ENCODE measurements at regions not wholly inside any gene's neighbourhood (a gene's known extent, or its start where the extent isn't known, plus 50 kb on each side); places are given as distances from the start of the nearest gene placed in this dataset.

DNA sequence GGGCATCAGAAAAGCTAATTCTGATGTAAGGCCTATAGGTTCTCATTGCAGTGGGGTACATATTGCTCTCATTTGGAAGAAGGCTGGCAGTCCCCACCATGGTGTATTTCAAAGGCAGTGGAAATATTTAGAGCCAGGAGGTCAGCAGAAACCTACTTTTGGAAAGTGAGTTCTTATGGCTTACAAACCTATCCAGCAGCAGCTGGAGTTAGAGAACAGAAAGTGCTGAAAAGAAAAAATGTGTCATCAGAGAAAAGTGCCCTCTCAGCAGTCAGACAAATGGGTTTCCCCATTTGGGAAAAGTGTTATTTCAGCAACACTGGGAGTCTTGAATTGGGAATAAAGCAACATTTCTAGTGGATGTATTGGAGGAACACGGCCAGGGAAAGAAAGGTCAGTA lies 105.7 kb upstream of the IGFBP3 start:
- TF ChIP-seq Cebpa-rat (IDR thresholded peaks at IDR 0.05), result no peak
- H3K4me3 ChIP-seq, result no peak overlapping the region
- peaks cover 0 to 27% (median 0%) of the 10 kb centered on the region in 10 experiments; a peak in 6 of 20 replicates for H3K4me1 ChIP-seq
- 0 out of 22 replicates have a peak overlapping the region, but pooled peaks of 1 of the 11 experiments have one; percentile 1 for H3K27ac ChIP-seq
- H3K4me2 ChIP-seq, result peak overlapping the region in 3 of 11 experiments; percentile 38 to 62 (median 60); a peak in 5 of 22 replicates
- H3K36me3 ChIP-seq, result no peaks in the 10 kb centered on the region
- no peaks in the 10 kb centered on the region for H3K27me3 ChIP-seq
- H3K9me3 ChIP-seq (replicated peaks in 1 of 11), result no peaks in the 10 kb centered on the region
- no peaks in the 10 kb centered on the region for H4K20me1 ChIP-seq
- H3K9ac ChIP-seq, result no peak overlapping the region

DNA sequence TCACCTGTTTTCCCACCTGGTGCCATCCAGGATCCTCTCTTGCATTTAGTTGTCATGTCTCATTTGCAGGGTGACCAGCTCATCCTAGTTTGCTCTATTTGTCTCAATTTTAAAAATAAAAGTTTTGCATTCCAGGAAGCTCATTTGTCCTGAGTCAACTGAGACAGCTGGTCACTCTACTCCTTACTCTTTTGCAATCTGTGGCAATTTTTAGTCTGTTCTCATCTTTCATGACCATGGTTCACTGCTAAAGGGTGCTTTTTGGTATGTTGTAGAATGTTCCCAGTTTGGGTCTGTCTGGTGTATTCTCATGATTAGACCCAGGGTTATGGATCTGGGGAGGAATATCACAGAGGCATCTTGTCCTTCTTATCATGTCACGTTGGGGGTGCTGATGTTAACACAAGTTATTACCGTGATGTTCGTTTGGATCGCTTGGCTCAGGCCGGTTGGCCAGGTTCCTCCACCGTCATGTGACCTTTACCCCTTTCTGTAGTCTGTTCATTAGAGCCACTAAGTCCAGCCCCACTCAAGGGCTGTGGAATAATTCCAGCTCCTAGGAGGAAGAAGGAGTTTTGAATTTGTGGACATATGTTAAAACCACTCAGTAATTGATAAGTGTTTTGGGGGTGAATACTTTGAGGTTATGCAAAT lies 103.3 kb upstream of the IGFBP3 start:
- no peaks in the 10 kb centered on the region for H3K27me3 ChIP-seq
- H3K4me3 ChIP-seq, result no peak overlapping the region
- peaks cover 0 to 27% (median 0%) of the 10 kb centered on the region in 10 experiments; a peak in 6 of 20 replicates for H3K4me1 ChIP-seq
- no peaks in the 10 kb centered on the region for H3K9me3 ChIP-seq (replicated peaks in 1 of 11)
- H3K36me3 ChIP-seq, result no peaks in the 10 kb centered on the region
- no peak for TF ChIP-seq Cebpa-rat (IDR thresholded peaks at IDR 0.05)
- H3K27ac ChIP-seq, result no peak overlapping the region
- H4K20me1 ChIP-seq, result no peaks in the 10 kb centered on the region
- peak overlapping the region in 2 of 11 experiments; percentile 35 to 65; a peak in 4 of 22 replicates for H3K4me2 ChIP-seq
- no peak overlapping the region for H3K9ac ChIP-seq

DNA sequence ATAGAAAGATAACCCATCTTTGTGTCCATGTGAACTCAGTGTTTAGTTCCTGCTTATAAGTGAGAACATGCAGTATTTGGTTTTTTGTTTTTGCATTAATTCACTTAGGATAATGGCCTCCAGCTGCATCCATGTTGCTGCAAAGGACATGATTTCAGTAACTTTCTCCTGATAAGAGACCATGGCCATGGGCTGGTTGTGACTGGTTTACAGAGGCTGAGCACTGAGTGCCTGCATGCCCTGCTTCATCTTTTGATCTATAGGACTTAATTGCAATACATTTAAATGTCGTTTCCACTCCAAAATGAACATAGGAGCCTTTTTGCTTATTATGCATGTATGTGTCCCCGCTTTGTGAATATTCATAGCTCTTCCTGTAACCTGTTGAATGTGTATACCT lies 101.3 kb upstream of the IGFBP3 start:
- Histone ChIP-seq H4K20me1 (no peaks in the 10 kb centered on the region), H3K4me3 (no peak overlapping the region), H3K9me3 (replicated peaks in 1 of 11) (no peaks in the 10 kb centered on the region), H3K9ac (no peak overlapping the region), H3K4me2 (no peak overlapping the region), H3K36me3 (no peaks in the 10 kb centered on the region), H3K27me3 (no peaks in the 10 kb centered on the region), H3K27ac (no peak overlapping the region), H3K4me1 (peaks cover 0 to 25% (median 0%) of the 10 kb centered on the region in 10 experiments; a peak in 6 of 20 replicates)
- no peak for TF ChIP-seq Cebpa-rat (IDR thresholded peaks at IDR 0.05)

DNA sequence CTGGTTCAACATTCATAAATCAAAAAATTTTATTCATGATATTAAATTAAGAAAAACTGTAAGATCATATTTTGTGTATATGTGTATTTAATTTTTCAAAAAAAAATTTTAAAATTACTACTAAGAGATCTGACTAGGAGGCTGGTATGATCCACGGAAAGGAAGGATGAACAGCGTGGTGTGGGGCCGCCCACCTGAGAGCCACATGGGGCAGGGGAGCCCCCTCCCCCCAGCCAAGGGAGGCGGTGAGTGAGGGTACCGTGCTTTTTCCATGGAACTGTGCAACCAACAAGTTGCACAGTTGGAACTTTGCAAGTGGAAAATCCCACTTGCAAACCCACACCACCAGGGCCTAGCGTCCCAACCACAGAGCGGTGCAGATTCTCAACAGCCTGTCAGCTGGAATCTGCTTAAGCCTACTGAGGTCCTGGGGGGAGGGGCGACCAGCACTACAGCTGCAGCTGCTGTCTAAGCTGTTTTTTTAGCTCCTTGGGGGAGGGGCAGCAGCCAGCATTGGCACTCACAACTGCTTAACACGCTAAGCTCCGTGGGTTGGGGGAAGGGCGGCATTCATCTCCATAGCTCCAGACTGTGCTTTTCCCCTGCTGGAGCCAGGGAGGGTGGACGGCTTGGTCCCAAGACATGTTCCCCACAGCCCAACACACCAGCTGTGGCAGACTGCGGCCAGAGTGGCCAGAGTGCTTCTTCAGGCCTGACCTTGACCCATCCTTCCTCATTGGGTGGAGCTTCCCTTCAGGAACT lies 94.2 kb upstream of the IGFBP3 start:
- Histone ChIP-seq H4K20me1 (no peaks in the 10 kb centered on the region), H3K27me3 (no peaks in the 10 kb centered on the region), H3K4me3 (no peak overlapping the region), H3K4me1 (peaks cover 0 to 9% (median 6%) of the 10 kb centered on the region in 10 experiments; a peak in 9 of 20 replicates), H3K9ac (no peak overlapping the region), H3K27ac (peak overlapping the region in 1 of 11 experiments; percentile 12; a peak in 1 of 22 replicates), H3K4me2 (peak overlapping the region in 7 of 11 experiments; percentile 17 to 49 (median 32); a peak in 9 of 22 replicates), H3K36me3 (no peaks in the 10 kb centered on the region), H3K9me3 (replicated peaks in 1 of 11) (0 out of 22 replicates have a peak, but pooled peaks cover 0 to 8% (median 0%) of the 10 kb centered on the region in 11 experiments)
- TF ChIP-seq Cebpa-rat (IDR thresholded peaks at IDR 0.05), result no peak

DNA sequence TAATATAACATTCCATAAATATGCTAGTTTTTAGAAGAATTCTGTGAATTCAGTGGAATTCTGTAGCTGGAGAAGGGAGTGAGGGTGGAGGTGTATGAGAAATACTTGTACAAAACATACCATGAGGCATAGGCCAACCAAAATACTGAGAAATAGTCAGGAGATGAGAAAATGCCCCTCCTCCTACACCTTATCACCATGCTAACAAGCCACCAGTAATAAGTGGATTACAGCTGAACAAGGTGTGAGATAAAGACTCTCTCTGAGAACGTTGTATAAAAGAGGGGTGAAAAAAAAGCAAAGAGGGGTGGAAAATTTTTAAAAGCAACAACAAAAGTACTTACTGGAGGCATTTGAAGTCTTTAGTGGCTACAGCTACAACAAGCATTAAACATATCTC lies 90.4 kb upstream of the IGFBP3 start:
- no peak for TF ChIP-seq Cebpa-rat (IDR thresholded peaks at IDR 0.05)
- peaks cover 0 to 9% (median 6%) of the 10 kb centered on the region in 10 experiments; a peak in 9 of 20 replicates for H3K4me1 ChIP-seq
- no peak overlapping the region for H3K4me2 ChIP-seq
- no peak overlapping the region for H3K9ac ChIP-seq
- no peaks in the 10 kb centered on the region for H4K20me1 ChIP-seq
- no peak overlapping the region for H3K27ac ChIP-seq
- no peaks in the 10 kb centered on the region for H3K27me3 ChIP-seq
- no peaks in the 10 kb centered on the region for H3K36me3 ChIP-seq
- 0 out of 22 replicates have a peak, but pooled peaks cover 0 to 8% (median 0%) of the 10 kb centered on the region in 11 experiments for H3K9me3 ChIP-seq (replicated peaks in 1 of 11)
- H3K4me3 ChIP-seq, result no peak overlapping the region

DNA sequence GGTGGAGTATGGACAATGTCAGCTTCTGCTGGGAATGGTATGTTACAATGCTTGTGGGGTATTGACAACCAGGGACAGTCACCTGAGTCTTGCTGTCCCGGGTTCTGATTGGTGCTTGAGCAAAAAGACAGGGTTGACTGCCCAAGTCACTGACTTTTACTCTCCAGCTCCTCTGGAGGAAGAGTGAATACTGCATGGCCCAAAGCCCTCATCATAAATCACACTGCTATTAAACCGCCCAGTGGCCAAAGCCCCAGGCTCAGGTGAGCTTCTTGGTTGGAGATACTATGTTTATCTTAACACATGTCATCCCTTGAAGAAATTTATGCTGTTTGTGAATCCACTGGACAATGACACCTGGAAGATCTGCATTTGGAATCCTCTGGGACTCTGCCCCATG lies 90.0 kb upstream of the IGFBP3 start:
- H3K4me1 ChIP-seq, result peaks cover 0 to 9% (median 6%) of the 10 kb centered on the region in 10 experiments; a peak in 9 of 20 replicates
- H3K36me3 ChIP-seq, result no peaks in the 10 kb centered on the region
- H3K4me2 ChIP-seq, result no peak overlapping the region
- TF ChIP-seq Cebpa-rat (IDR thresholded peaks at IDR 0.05), result no peak
- no peaks in the 10 kb centered on the region for H4K20me1 ChIP-seq
- no peaks in the 10 kb centered on the region for H3K27me3 ChIP-seq
- H3K9ac ChIP-seq, result no peak overlapping the region
- H3K9me3 ChIP-seq (replicated peaks in 1 of 11), result 0 out of 22 replicates have a peak, but pooled peaks cover 0 to 8% (median 0%) of the 10 kb centered on the region in 11 experiments
- no peak overlapping the region for H3K27ac ChIP-seq
- H3K4me3 ChIP-seq, result no peak overlapping the region

DNA sequence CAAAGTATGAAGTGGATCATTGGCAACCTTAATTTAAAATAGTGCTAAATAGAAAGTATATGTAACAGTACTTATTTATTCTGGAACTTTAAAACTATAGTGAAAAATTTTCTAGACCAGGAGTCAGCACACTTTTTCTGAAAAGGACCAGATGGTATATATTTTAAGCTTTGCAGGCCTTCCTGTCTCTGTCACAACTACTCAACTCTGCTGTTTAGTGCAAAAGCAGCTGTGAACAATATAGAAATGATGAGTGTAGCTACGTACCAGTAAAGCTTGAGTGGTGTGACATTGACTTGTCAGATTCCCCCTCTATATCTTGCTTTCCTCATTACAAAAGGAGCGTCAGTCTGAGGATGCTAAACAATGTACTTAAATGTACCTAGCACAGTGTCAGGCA lies 88.1 kb upstream of the IGFBP3 start:
- Histone ChIP-seq H3K9me3 (replicated peaks in 1 of 11) (no peaks in the 10 kb centered on the region), H3K4me3 (no peak overlapping the region), H3K4me2 (no peak overlapping the region), H3K9ac (no peak overlapping the region), H3K27ac (no peak overlapping the region), H4K20me1 (no peaks in the 10 kb centered on the region), H3K27me3 (no peaks in the 10 kb centered on the region), H3K4me1 (peaks cover 8 to 10% (median 9%) of the 10 kb centered on the region in 10 experiments; a peak in 19 of 20 replicates), H3K36me3 (no peaks in the 10 kb centered on the region)
- TF ChIP-seq Cebpa-rat (IDR thresholded peaks at IDR 0.05), result no peak

DNA sequence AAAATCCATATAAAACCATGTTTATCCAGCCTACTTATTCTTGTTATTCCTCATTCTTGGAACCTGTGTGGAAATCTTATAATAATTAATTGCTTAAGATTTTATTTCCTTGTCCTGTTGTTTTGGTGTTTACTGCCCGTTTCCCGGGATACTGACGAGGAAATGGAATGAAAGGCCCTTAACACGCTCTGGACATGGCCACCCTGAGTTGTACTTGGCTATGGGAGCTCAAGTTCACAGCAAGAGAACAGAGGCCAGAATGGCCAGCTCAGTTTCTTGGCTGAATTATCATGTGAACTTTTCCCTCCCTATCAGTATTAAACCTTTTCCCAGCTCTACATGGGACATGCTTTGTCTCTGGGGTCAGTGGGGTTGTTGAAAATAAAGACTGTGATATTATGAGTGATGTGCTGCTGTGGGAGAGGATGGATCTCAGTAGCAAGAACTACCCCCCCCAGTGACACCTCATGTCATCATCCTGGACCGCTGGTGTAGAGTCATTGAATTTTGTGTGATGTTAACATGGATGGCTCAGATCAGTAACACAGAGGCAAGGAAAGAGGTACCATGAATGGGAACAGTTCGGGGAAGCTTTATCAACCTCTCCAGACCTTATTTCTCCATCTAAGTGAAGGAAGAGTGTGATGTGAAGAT lies 87.0 kb upstream of the IGFBP3 start:
- no peak for TF ChIP-seq Cebpa-rat (IDR thresholded peaks at IDR 0.05)
- H3K9ac ChIP-seq, result no peak overlapping the region
- peaks cover 12 to 17% (median 13%) of the 10 kb centered on the region in 10 experiments; a peak in 19 of 20 replicates for H3K4me1 ChIP-seq
- H4K20me1 ChIP-seq, result no peaks in the 10 kb centered on the region
- no peak overlapping the region for H3K27ac ChIP-seq
- H3K4me3 ChIP-seq, result no peak overlapping the region
- no peak overlapping the region for H3K4me2 ChIP-seq
- no peaks in the 10 kb centered on the region for H3K27me3 ChIP-seq
- peaks cover 0 to 2% (median 0%) of the 10 kb centered on the region in 11 experiments; a peak in 1 of 22 replicates for H3K9me3 ChIP-seq (replicated peaks in 1 of 11)
- no peaks in the 10 kb centered on the region for H3K36me3 ChIP-seq

DNA sequence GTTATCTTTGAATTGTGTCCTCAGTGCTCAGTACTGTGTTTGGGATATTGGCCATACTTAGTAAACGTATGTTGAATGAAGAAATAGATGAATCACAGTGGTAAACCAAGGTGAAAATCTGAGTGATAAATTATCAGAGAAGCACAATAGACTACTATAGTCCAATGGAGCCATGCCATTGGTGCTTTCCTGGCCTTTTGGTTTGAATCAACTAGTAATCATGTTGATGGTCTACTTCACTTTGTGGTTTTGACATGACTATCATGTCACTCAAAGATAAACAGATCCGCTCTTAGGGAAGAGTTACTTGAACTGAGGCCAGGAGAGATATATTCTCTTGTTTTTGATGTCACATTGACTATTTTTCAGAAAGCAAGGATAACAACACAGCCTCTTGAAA lies 86.1 kb upstream of the IGFBP3 start:
- no peak overlapping the region for H3K9ac ChIP-seq
- H3K27ac ChIP-seq, result no peak overlapping the region
- no peaks in the 10 kb centered on the region for H4K20me1 ChIP-seq
- H3K4me1 ChIP-seq, result peaks cover 12 to 17% (median 13%) of the 10 kb centered on the region in 10 experiments; a peak in 19 of 20 replicates
- no peak overlapping the region for H3K4me2 ChIP-seq
- no peak overlapping the region for H3K4me3 ChIP-seq
- peaks cover 0 to 9% (median 0%) of the 10 kb centered on the region in 11 experiments; a peak in 1 of 22 replicates for H3K9me3 ChIP-seq (replicated peaks in 1 of 11)
- no peaks in the 10 kb centered on the region for H3K36me3 ChIP-seq
- no peak for TF ChIP-seq Cebpa-rat (IDR thresholded peaks at IDR 0.05)
- H3K27me3 ChIP-seq, result no peaks in the 10 kb centered on the region
